WERI-Rb-1 (cell line): ENCODE measurements at regions not wholly inside any gene's neighbourhood (a gene's known extent, or its start where the extent isn't known, plus 50 kb on each side); places are given as distances from the start of the nearest gene placed in this dataset.

Experiments used
- DNase-seq: peaks from one replicate; pipeline ENCODE4 v3.0.0-alpha.2; 2020
- H3K27ac ChIP-seq: fragments of 250-450 bp; sonication (Bioruptor Pico); 2 replicates; pipeline ENCODE4 v1.5.1; 2020; ENCODE audit warnings: mild to moderate bottlenecking, moderate library complexity
- H3K27me3 ChIP-seq: fragments of 250-450 bp; sonication (Bioruptor Pico); 2 replicates; pipeline ENCODE4 v1.5.1; 2021; ENCODE audit warnings: mild to moderate bottlenecking, low read depth, moderate library complexity; ENCODE audit not compliant: insufficient read depth, severe bottlenecking
- H3K36me3 ChIP-seq: fragments of 250-450 bp; sonication (Bioruptor Pico); 2 replicates; pipeline ENCODE4 v1.5.1; 2020; ENCODE audit warnings: mild to moderate bottlenecking, moderate library complexity
- H3K4me3 ChIP-seq: 2 replicates; pipeline ENCODE4 v1.5.1; 2011; ENCODE audit warnings: low read depth, mild to moderate bottlenecking, control low read depth, low read length
- H3K9me3 ChIP-seq: fragments of 250-450 bp; sonication (Bioruptor Pico); 2 replicates; pipeline ENCODE4 v1.5.1; 2021; ENCODE audit warnings: mild to moderate bottlenecking, moderate library complexity; ENCODE audit not compliant: severe bottlenecking
- TF ChIP-seq, protein P1 (sequence below): IDR thresholded peaks from 2 replicates; pipeline ENCODE4 v1.5.1; 2011; ENCODE audit warnings: low read depth, mild to moderate bottlenecking, control low read depth, inconsistent platforms, low read length

- Histone ChIP-seq H3K4me3 (no peak overlapping the region), H3K9me3 (no peaks in the 10 kb centered on the region), H3K36me3 (no peaks in the 10 kb centered on the region), H3K27me3 (no peaks in the 10 kb centered on the region), H3K27ac (no peak overlapping the region)
- TF ChIP-seq, protein P1, sequence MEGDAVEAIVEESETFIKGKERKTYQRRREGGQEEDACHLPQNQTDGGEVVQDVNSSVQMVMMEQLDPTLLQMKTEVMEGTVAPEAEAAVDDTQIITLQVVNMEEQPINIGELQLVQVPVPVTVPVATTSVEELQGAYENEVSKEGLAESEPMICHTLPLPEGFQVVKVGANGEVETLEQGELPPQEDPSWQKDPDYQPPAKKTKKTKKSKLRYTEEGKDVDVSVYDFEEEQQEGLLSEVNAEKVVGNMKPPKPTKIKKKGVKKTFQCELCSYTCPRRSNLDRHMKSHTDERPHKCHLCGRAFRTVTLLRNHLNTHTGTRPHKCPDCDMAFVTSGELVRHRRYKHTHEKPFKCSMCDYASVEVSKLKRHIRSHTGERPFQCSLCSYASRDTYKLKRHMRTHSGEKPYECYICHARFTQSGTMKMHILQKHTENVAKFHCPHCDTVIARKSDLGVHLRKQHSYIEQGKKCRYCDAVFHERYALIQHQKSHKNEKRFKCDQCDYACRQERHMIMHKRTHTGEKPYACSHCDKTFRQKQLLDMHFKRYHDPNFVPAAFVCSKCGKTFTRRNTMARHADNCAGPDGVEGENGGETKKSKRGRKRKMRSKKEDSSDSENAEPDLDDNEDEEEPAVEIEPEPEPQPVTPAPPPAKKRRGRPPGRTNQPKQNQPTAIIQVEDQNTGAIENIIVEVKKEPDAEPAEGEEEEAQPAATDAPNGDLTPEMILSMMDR, result no peak
- no peak for DNase-seq
Measured at GRCh38 chr10:10438335-10439100, 579.2 kb upstream of the CELF2 start.

DNA sequence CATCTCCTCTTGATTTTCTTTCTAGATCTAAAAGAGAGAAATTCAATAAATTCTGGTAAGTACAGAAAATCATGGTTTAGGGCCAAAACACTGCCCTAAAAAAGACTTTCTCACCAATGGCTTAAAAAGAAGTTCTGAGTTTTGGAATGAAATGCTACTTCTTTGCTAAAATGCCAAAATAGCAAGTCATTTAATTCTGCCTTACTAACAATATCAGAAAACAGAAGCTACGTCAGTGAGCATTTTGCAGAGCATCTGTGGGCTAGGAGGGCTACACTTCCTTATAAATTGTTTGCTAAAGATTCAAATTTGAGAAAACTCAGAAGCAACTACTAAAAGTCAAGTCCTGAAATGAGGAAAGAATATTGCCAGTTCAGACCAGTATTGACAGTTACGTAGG, 560.8 kb upstream of the CELF2 start:
- TF ChIP-seq, protein P1, result no peak
- no peak overlapping the region for H3K4me3 ChIP-seq
- no peaks in the 10 kb centered on the region for H3K36me3 ChIP-seq
- no peaks in the 10 kb centered on the region for H3K27me3 ChIP-seq
- no peak for DNase-seq
- no peaks in the 10 kb centered on the region for H3K9me3 ChIP-seq
- H3K27ac ChIP-seq, result no peak overlapping the region

- no peak for DNase-seq
- no peaks in the 10 kb centered on the region for H3K9me3 ChIP-seq
- no peaks in the 10 kb centered on the region for H3K36me3 ChIP-seq
- no peak overlapping the region for H3K4me3 ChIP-seq
- H3K27me3 ChIP-seq, result no peaks in the 10 kb centered on the region
- H3K27ac ChIP-seq, result no peak overlapping the region
- TF ChIP-seq, protein P1, result no peak
Measured at GRCh38 chr10:10460451-10460850, 557.2 kb upstream of the CELF2 start.

DNA sequence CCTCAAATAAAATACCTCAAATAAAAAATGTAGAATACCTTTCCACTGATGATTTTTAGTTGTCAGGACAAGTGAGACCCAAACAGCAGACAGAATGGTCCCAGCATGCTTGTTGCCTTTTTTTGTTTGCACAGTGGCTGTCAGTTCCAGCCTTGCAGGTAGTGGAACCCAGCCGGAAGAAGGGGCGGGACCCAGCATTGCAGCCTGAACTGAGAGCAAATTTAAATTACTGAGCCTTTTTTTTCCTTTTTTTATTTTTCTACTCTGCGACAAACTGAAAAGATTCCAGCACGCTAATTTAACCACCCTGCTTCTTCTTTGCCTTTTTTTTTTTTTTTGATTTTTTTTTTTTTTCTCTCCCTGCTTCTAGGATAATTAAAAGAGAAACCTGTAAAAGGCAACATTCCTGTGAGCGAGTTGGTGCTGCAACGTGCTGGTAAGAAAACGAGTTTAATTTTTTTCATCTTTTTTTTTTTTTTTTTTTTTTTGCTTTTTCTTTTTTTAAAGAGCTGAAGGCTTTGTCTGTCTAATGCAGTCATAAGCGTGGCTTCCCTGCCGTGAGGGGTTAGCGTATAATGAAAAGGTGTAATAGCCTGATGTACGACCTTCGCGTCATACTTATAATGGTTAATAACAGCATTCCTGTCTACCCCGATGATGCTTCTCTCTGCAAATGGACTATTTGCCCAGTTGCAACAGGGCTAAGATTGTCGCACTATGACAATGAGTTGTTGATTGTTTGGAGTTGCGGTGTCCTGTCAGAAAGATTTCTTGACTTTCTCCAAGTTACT, 555.3 kb upstream of the CELF2 start:
- Histone ChIP-seq H3K27ac (no peak overlapping the region), H3K27me3 (no peaks in the 10 kb centered on the region), H3K4me3 (no peak overlapping the region), H3K9me3 (no peaks in the 10 kb centered on the region), H3K36me3 (no peaks in the 10 kb centered on the region)
- DNase-seq, result no peak
- TF ChIP-seq, protein P1, result no peak

DNA sequence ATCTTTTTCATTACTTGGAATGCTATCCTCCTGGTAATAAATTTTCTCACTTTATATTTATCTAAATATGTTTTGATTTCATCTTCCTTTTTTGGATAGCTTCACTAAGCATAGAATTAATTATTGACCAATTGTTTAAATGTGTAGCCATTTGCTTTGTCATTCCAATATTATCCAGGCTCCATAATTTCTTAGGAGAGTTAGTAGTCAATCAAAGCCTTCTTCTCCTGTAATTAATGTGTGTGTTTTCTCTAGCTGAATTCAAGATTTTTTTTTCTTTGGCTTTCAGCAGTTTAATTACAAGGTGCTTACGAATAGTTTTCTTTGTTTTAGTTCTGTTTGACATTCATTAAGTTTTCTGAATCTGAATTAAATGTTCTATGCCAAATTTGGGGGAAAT, 545.9 kb upstream of the CELF2 start:
- no peaks in the 10 kb centered on the region for H3K27me3 ChIP-seq
- no peak for DNase-seq
- no peaks in the 10 kb centered on the region for H3K36me3 ChIP-seq
- no peaks in the 10 kb centered on the region for H3K9me3 ChIP-seq
- TF ChIP-seq, protein P1, result no peak
- no peak overlapping the region for H3K4me3 ChIP-seq
- H3K27ac ChIP-seq, result no peak overlapping the region
